HEK293T (cell line): ENCODE measurements at regions not wholly inside any gene's neighbourhood (a gene's known extent, or its start where the extent isn't known, plus 50 kb on each side); places are given as distances from the start of the nearest gene placed in this dataset.

Experiments
- CTCF ChIA-PET: fragments of 350-600 bp; formaldehyde crosslinking; extraction: SDS; loops from one replicate; lab custom pipeline; 2021; ENCODE audit warnings: antibody characterized with exemption, inconsistent platforms; lab: Yijun Ruan, JAX
- POLR2A ChIA-PET: fragments of 350-600 bp; formaldehyde crosslinking; extraction: SDS; loops from one replicate; lab custom pipeline; 2020; ENCODE audit warnings: antibody characterized with exemption, inconsistent platforms; lab: Yijun Ruan, JAX
- DNase-seq: peaks from one replicate; pipeline ENCODE4 v3.0.0; 2012; ENCODE audit warnings: mixed read lengths; ENCODE audit errors: extremely low spot score
- ARNT ChIP-seq: fragments of 450-650 bp; IDR thresholded peaks from 2 replicates; pipeline ENCODE4 v1.6.1; 2017; ENCODE audit warnings: mild to moderate bottlenecking
- BHLHE40 ChIP-seq: fragments of 450-650 bp; IDR thresholded peaks from 2 replicates; pipeline ENCODE4 v1.6.1; 2016; ENCODE audit warnings: mild to moderate bottlenecking, moderate library complexity, borderline replicate concordance
- CTBP1 ChIP-seq: fragments of 450-650 bp; IDR thresholded peaks from 2 replicates; pipeline ENCODE4 v1.6.1; 2016; ENCODE audit warnings: borderline replicate concordance
- ELF4 ChIP-seq: fragments of 450-650 bp; IDR thresholded peaks from 2 replicates; pipeline ENCODE4 v1.6.1; 2017; ENCODE audit warnings: antibody characterized with exemption
- FOXA1 ChIP-seq: fragments of 450-650 bp; IDR thresholded peaks from 2 replicates; pipeline ENCODE4 v1.6.1; 2016; ENCODE audit warnings: mild to moderate bottlenecking
- FOXK2 ChIP-seq: fragments of 450-650 bp; IDR thresholded peaks from 2 replicates; pipeline ENCODE4 v1.6.1; 2016; ENCODE audit warnings: mild to moderate bottlenecking
- FOXM1 ChIP-seq: fragments of 450-650 bp; IDR thresholded peaks from 2 replicates; pipeline ENCODE4 v1.6.1; 2017; ENCODE audit warnings: mild to moderate bottlenecking, borderline replicate concordance
- HDGF ChIP-seq: fragments of 450-650 bp; IDR thresholded peaks from 2 replicates; pipeline ENCODE4 v1.6.1; 2017; ENCODE audit warnings: antibody characterized with exemption, borderline replicate concordance
- L3MBTL2 ChIP-seq: fragments of 450-650 bp; conservative IDR thresholded peaks from 2 replicates; pipeline ENCODE4 v1.6.1; 2016; ENCODE audit warnings: mild to moderate bottlenecking
- LEF1 ChIP-seq: fragments of 450-650 bp; IDR thresholded peaks from 2 replicates; pipeline ENCODE4 v1.6.1; 2017; ENCODE audit warnings: mild to moderate bottlenecking, borderline replicate concordance
- NFRKB ChIP-seq: fragments of 450-650 bp; IDR thresholded peaks from 2 replicates; pipeline ENCODE4 v1.6.1; 2016; ENCODE audit warnings: mild to moderate bottlenecking, moderate library complexity
- SP1 ChIP-seq: fragments of 450-650 bp; IDR thresholded peaks from 2 replicates; pipeline ENCODE4 v1.6.1; 2017
- SUZ12 ChIP-seq: fragments of 450-650 bp; IDR thresholded peaks from 2 replicates; pipeline ENCODE4 v1.6.1; 2016; ENCODE audit warnings: mild to moderate bottlenecking
- TARDBP ChIP-seq: fragments of 450-650 bp; IDR thresholded peaks from 2 replicates; pipeline ENCODE4 v1.6.1; 2016
- ZNF384 ChIP-seq: fragments of 450-650 bp; IDR thresholded peaks from 2 replicates; pipeline ENCODE4 v1.6.1; 2016
- TF ChIP-seq, protein P1 (sequence below): fragments of 450-650 bp; IDR thresholded peaks from 2 replicates; pipeline ENCODE4 v1.6.1; 2016

DNA sequence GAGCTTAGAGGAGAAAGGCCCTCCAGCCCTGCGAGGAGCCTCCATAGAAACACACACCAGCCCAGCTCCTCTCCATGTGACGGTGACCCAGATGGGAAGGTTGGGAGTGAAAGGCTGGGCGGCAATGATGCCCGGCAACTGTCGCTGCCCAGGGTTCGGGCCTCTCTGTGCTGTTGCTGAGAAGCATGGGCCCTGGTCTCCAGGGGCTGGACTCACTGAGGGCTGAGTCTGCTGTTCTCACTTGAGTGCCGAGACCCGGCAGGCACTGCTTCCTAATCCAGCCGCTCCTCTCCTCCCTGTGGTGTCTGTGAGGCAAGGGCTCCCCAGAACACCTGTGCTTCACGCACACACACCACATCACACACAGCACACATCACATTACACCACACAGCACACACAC lies 493.6 kb downstream of the GADD45G start:
- no peak for TF ChIP-seq SP1
- TF ChIP-seq BHLHE40, result no peak
- TF ChIP-seq, protein P1, sequence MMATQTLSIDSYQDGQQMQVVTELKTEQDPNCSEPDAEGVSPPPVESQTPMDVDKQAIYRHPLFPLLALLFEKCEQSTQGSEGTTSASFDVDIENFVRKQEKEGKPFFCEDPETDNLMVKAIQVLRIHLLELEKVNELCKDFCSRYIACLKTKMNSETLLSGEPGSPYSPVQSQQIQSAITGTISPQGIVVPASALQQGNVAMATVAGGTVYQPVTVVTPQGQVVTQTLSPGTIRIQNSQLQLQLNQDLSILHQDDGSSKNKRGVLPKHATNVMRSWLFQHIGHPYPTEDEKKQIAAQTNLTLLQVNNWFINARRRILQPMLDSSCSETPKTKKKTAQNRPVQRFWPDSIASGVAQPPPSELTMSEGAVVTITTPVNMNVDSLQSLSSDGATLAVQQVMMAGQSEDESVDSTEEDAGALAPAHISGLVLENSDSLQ, result no peak
- no peak for TF ChIP-seq LEF1
- no peak for TF ChIP-seq CTBP1
- TF ChIP-seq ELF4, result no peak
- no peak for TF ChIP-seq L3MBTL2
- TF ChIP-seq FOXK2, result no peak
- TF ChIP-seq HDGF, result no peak
- TF ChIP-seq SUZ12, result no peak
- no peak for TF ChIP-seq ZNF384
- no peak for TF ChIP-seq ARNT
- no peak for TF ChIP-seq FOXM1
- TF ChIP-seq NFRKB, result no peak
- TF ChIP-seq FOXA1, result no peak
- CTCF ChIA-PET, result interaction anchor here (1.9 to 2.0 kb wide), 2 partner anchors 494 to 500 kb away, joined by 9 to 11 read pairs; no protein-coding TSS in a partner anchor
- no peak for DNase-seq
- POLR2A ChIA-PET, result interaction anchor here (1.0 kb wide), 1 partner anchor 498 kb away, joined by 3 read pairs; no protein-coding TSS in a partner anchor

DNA sequence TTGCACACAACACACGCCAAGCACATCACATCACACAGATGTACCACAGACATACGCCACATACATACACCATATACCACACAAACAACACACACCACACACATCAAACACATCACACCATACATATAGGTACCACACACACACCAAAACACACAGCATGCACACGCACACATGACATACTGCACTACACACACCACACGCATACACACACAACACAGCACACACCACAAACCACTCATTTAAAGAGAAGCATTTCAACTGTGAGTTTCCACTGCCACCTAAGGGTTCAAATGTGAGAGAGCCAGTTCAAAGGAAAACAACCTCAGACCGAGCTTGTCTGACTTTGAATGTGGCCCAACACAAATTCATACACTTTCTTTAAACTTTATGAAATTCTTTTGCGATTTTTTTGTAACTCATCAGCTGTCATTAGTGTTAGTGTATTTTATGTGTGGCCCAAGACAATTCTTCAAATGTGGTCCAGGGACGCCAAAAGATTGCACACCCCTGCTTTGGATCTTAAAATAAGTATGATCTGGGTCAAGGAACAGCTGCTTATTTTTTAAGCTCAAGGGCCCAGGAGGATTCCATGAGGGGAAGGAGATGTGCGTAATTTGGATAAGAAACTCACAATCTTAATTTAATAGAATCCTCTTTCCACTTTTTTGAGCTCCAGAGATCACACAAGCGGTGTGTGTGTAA lies 494.6 kb downstream of the GADD45G start:
- no peak for DNase-seq
- TF ChIP-seq CTBP1 (no peak), BHLHE40 (no peak), TARDBP (peak; percentile 8; the same call in 1 of the 2 replicates)
- ChIA-PET POLR2A (interaction anchor here (1.4 kb wide), 1 partner anchor 496 kb away, joined by 4 read pairs; no protein-coding TSS in a partner anchor), CTCF (interaction anchor here (0.7 to 5.1 kb wide), 10 partner anchors 173 to 790 kb away, joined by 3 to 74 read pairs (median 4); no protein-coding TSS in a partner anchor)

DNA sequence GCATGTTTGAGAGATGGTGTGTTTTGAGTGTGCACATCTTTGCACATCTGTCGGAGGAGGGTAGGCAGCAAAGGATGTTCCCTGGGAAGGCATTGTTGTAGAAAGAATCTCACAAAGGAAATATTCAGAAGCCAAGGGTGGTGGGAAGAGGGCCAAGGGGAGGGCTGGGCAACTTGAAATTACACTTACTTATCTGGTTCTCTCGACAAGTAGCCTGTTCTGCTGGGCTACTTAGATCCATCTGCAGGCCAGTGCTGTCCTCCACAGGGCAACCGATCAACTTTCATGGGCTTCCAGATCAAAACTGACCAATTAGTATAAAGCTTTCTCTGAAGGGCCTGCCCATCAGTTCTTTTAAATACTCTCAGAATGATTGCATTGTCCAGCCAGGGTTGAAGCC lies 495.2 kb downstream of the GADD45G start:
- ChIA-PET POLR2A (interaction anchor here (1.4 kb wide), 1 partner anchor 497 kb away, joined by 4 read pairs; no protein-coding TSS in a partner anchor), CTCF (interaction anchor here (0.7 to 5.1 kb wide), 10 partner anchors 173 to 789 kb away, joined by 3 to 74 read pairs (median 4); no protein-coding TSS in a partner anchor)
- DNase-seq, result no peak
- no peak for TF ChIP-seq LEF1
- TF ChIP-seq FOXK2, result no peak
- no peak for TF ChIP-seq ZNF384
- TF ChIP-seq, protein P1, result no peak
- no peak for TF ChIP-seq SP1
- no peak for TF ChIP-seq FOXA1
- no peak for TF ChIP-seq TARDBP
- TF ChIP-seq BHLHE40, result no peak
- no peak for TF ChIP-seq ELF4
- no peak for TF ChIP-seq L3MBTL2
- no peak for TF ChIP-seq CTBP1
- TF ChIP-seq HDGF, result no peak
- no peak for TF ChIP-seq FOXM1
- TF ChIP-seq ARNT, result no peak
- TF ChIP-seq SUZ12, result no peak
- no peak for TF ChIP-seq NFRKB

DNA sequence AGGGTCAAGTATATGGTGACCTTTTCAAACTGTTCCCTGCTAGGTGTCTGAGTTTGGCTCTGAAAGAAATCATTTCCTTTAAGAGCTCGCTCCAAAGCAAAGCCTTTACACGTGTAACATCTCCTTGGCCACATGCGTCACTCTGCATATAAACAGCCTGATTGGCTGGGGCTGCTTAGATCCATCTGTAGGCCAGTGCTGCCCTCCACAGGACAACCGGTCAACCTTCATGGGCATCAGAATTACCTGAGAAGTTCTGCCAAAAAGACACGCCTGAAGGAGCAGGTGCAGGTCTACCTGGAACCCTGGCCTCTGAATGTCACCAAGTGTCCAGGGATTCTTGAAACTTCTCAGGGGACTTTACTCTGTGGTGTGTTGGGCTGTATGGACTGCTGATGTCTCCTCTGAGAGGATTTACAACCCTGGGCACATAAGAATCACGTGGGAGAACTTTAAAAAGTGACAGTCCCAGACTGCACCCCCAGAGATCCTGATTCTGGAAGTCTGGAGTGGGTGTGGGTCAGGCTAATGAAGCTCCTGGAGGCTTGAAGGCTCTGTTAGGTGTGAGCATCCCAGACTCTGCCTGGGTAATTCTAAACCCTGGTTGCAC lies 497.6 kb downstream of the GADD45G start:
- POLR2A ChIA-PET, result no interaction called here

DNA sequence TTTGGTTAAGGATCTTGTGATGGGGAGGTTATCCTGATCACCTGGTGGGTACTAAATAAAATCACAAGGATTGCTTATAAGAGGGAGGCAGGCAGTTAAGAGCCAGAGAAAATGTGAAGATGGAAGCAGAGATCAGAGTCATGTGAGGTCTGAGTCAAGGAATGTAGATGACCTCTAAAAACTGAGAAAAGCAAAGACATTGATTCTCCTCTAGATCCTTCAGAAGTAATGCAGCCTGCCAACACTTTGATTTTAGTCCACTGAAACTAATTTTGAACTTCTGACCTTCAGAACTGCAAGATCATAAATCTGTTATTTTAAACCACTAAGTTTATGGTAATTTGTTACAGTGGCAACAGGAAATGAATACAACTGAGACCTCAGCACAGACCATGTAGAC lies 499.0 kb downstream of the GADD45G start:
- POLR2A ChIA-PET, result no interaction called here
- DNase-seq, result no peak
- TF ChIP-seq SUZ12 (no peak), HDGF (no peak), TARDBP (no peak), L3MBTL2 (no peak), ZNF384 (no peak)
- TF ChIP-seq, protein P1, result no peak
- CTCF ChIA-PET, result interaction anchor here (5.1 kb wide), 1 partner anchor 502 kb away, joined by 74 read pairs; no protein-coding TSS in a partner anchor

More for the DNA sequence above, 497.6 kb downstream of the GADD45G start:
- CTCF ChIA-PET, result interaction anchor here (0.6 to 5.1 kb wide), 6 partner anchors 100 to 509 kb away, joined by 3 to 74 read pairs (median 6); no protein-coding TSS in a partner anchor
- peak; percentile 82 for DNase-seq
- TF ChIP-seq FOXK2 (no peak), NFRKB (no peak), SP1 (no peak), ZNF384 (no peak), L3MBTL2 (peak; percentile 64)
- TF ChIP-seq, protein P1, result peak; percentile 52; the same call in 1 of the 2 replicates
